OCI-M2 (cell line): ENCODE measurements at regions not wholly inside any gene's neighbourhood (a gene's known extent, or its start where the extent isn't known, plus 50 kb on each side); places are given as distances from the start of the nearest gene placed in this dataset.

ENCODE experiments used
- DNase-seq: peaks from one replicate; lab custom pipeline; 2025; ENCODE audit not compliant: unreplicated experiment; lab: John Stamatoyannopoulos, UW

DNA sequence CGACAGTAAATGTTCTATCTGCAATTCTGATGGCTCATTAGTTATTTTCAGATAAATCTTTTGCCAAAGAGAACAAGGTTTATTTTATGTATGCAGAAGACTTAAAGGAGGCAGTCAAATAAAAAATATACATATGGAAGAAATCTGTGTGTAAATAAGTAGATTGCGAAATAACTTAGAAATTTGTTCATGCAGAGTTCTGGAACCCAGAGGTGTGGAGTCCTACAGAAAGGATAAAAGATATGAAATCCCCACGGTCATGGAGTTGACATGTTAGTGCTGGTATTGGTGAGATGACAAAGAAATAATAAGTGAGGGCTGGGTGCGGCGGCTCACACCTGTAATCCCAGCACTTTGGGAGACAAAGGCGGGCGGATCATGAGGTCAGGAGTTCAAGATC, 111.2 kb upstream of the CFAP20DC start:
- no peak for DNase-seq

DNA sequence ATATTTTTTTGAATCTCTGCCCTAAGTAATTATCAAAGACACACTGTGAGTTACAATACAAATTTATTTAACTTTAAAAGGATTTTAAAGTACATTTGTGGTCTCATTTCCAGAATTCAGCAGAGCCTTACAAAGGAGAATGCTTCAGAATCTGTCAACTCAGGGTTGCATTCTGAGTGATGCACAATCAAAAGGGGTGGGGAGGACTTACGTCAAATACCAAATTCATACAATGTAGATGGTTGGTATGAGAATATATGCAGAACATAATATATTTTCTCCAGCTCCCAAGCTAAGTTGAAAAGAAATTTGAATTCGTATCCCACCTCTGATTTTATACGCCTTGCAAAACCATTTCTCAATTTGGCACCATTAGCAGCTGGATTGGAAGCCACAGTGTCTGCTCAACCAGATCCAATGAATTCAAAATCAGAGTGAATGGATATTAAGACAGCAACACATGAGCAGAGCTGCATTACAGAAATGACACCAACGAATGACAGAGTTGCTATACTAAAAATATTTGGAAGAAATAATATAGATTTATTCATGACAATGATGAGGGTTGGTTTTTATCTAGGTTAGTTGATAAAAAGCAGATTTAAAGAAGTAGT, 110.4 kb upstream of the CFAP20DC start:
- no peak for DNase-seq

DNA sequence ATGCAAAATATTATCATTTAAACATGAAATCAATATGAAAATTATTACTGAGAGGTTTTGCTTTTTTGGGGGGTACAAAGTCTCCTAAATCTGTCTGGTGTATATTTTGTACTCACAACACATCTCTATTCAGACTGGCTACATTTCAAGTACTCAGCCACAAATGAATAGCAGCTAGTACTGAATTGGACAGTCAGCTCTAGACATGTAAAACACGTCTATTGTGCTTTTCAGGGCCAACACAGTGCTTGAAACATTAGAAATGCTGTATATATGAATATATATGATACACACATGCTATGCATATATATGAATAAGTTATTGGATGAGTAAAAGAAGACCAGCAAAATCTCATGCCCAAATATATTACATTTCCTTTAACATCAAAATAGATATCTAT, 103.8 kb upstream of the CFAP20DC start:
- DNase-seq = no peak

GRCh38 chr3:59152943-59153342, 103.1 kb upstream of the CFAP20DC start:
- no peak for DNase-seq

DNA sequence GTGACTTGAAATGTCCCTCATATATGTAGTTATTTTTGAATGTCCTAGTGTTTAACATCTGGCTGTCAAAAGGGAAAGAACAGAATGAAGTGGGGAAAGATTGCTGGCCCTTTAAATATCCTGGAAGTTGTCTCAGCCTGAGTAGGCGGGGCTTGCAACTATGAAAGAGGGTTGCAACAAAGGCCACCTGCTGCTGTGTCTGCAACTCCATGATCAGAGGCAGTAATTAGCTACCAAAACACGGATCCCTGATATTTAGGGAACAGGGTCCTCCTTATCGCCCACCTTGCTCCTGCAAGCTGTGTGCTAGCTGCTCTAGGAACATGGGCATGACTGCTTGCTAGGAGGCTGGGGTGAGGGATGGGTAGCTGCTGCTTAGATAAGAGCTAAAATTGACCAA, 100.2 kb upstream of the CFAP20DC start:
- no peak for DNase-seq

DNA sequence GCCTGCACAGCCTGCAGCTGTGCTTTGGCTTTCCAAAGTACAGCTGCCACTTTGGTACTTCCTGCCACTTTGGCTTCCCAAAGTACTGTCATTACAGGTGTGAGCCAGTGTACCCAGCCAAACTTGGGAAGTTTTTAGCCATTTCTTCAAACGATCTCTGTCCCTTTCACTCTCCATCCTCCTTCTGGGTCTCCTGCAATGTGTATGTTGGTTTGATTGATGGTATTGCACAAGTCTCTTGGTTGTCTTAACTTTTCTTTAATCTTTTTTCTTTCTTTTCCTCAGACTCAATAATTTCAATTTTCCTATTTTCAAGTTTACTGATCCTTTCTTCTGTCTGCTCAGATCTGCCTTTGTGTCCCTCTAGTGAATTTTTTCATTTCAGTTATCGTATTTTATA, 99.3 kb upstream of the CFAP20DC start:
- DNase-seq = no peak

DNA sequence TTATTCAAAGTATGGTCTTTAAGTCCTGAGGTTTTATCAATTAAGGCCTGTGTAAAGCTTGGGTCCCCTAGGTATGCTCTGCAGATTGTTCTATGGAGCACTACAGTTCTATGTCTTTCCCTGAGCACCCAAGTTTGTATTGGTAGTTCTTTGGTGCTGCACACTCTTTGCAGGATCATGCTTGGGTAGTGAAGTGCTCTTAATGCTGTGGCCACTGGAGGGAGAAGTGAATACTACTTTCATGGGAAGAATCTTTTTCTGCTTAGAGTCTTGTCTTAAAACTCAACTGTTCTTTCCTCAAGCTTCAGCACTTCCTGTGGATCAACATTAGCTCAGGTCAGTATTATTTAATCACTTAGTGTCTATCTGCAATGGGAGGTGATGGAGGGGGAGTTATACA, 93.6 kb upstream of the CFAP20DC start:
- DNase-seq = no peak

DNA sequence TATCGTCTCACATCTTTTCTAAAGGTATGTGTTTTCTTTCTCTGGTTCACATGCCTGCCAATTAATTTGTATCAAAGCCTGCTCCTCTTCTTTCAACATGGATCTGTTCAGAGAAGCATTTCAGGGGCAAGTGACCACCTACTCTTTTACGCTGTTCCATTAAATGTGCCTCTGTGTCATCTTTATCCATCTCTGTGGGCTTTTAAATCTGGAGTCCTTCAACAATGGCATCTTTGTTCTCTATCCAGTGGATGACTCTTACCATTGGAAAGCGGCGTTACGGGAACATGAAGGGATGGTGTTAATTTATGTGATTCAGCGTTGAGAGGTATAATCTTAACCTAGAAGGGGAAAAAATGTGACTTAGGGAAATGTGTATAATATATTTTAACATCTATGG, 92.7 kb upstream of the CFAP20DC start:
- no peak for DNase-seq

DNA sequence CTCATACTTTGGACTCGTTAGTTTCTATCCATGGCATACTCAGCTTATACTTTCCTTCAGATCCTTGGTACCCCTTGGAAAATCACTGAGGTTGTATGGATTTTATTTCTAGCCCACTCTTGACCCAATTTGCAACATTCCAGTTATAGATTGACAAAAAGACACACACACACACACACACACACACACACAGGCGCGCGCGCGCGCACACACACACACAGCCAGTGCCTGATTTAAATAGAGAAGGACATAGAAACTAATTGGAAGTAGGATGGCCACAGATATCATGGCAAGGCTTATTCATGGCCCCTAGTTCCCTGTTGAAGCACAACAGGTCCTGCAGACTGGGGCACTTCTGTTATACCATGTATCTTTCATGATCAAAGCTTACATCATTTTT, 89.1 kb upstream of the CFAP20DC start:
- no peak for DNase-seq

- no peak for DNase-seq
Observed at GRCh38 chr3:59137415-59137814, 87.6 kb upstream of the CFAP20DC start.

DNA sequence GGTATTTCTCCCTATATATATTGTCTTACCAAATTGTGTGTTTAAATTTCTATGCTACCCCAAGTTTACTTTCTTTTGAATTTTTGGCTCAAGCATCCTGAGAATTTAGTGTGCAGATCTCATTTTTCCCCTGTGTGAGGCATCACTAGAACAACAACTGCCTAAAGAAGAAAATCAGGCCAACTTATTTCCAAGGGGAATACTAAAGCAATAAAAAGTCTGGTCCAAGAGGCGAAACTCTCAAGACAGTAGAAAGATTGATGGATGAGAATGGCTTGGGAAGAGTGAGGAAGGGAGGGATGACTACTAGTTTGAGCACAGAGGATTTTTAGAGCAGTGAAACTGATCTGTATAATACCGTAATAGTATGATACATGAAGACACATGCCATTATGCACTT, 86.3 kb upstream of the CFAP20DC start:
- no peak for DNase-seq

GRCh38 chr3:59135096-59135495, 85.3 kb upstream of the CFAP20DC start:
- no peak for DNase-seq

DNA sequence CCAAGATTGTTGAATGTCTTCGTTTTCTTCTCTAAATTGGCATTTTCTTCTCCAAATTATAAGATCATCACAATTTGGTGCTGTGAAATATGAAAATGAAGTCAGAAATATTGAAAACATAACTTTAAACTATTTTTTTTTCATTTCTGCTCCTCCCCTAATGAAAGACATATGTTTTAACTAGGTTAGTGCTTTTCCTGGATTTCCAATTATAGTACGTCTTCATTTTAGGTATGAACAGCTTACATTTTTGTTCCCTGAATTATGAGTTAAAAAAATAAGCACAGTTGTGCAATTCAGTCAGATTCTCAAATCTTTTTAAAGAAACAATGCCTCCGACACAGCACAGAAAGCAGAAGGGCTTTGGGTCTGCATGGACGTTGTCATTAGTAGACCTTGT, 83.5 kb upstream of the CFAP20DC start:
- no peak for DNase-seq

DNA sequence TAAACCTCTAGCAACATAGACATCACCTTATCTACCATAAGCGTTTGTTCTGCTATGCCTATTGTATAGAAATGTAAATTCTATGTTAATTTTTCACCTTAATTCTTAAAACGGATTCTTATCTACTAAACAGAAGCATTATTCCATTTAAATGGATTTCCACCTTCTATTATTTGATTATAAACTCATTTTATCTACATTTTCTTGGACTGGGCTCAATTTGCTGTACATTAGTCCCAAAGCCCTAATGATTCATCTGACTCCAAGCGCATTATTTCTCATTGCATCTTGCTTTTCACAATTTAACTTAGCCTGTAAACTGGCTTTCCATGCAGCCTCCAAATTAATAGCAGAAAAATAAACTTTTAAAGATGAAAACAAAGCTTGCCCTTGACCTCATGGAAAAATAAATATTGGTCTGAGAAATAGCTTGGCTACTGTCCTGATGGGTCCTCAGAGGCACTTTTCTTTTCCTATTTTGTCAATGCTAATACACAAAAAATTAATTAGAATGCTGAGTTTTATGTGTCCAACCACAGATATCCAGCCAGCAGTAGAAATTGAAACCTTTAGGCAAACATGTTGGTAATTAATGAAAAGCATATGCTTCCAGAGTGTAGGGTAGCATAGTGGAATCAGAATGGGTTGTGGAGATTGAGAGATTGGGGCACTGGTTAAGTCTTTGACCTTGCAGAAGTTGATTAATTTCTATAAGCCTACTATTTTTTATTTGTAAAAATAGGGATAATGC, 81.4 kb upstream of the CFAP20DC start:
- DNase-seq = no peak

- no peak for DNase-seq
Observed at GRCh38 chr3:59128685-59129084, 78.9 kb upstream of the CFAP20DC start.

DNA sequence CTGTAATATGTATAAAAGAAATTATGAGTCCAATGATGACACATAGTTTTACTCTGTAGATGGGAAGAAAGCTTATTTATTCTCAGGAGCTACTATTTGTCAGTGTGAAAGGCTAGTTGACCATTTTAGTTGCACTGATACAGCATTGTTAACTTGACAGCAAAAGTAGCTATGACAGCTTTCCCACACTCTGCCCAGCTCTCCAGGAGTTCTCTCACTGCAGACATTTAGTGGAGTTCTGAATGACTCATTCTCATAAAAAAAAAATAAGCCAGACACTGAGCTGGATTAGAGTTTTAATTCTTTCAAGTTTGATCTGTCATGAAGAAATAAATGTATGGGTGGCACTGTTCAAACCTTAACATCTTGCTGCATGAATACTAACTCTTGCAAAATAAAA, 77.2 kb upstream of the CFAP20DC start:
- no peak for DNase-seq

DNA sequence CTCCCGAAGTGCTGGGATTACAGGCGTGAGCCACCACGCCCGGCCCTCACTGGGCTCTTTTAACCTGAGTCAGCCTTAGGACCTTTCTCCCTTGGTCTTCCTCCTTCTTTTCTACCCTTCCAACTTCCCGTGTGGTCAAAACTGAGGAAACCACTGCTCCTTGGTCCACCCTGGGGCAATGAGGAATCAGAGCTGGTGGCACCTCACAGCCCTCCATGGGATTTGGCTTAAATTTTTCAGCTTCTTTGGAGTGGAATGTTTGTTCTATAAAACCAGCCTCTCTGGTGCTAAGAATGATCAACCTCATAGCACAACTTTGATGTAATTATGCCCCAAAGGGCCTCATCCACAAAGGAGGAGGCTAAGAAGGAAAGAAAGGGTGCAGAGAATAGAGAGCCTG, 76.6 kb upstream of the CFAP20DC start:
- no peak for DNase-seq

DNA sequence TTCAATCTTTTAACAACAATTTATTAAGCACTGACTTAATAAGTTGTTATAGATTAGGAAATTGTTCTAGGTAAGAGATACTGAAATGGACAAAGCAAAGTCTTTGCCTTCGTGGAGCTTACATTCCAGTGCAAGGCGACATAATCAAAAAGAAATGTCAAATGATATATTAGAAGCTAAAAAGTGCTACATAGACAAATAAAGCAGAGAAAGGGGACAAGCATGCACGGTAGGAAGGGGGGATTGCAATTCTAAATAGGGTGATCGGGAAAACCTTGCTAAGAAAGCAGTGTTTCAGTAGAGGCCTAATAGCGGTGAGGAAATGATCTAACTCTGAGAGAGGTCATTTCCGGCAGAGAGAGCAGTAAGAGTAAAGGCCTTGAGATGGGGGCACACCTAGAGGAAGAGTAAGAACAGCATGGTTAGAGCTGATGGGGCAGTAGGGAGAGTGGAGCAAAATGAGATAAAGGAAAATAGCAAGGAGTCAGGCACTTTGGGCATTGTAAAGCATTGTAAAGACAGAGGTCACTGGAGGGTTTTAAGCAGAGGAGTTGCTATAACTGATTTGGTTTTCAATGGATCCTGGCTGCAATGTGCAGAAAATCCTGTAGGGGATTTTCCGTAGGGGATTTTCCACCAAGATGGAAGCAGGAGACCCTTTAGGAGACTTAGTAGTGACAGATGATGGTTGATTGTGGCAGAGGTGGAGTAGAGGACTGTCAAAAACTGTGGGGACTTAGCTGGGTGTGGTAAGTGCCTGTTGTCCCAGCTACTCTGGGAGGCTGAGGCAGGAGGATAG, 71.7 kb upstream of the CFAP20DC start:
- DNase-seq = no peak

DNA sequence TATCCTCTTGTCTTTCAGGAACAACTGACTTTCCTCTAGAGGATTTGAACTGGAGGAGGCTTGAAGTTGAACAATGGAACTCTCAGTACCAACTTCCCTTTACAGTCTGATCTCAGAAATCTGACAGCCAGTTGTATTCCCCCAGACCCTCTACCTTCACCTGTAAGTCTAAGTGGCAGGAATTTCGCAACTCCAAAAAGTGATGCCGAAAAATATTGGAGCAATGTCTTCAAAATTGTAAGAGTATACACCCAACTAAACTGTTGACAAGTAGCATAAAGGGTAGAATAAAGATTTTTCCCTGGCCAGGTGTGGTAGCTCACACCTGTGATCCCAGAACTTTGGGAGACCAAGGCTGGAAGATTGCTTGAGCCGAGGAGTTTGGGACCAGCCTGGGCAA, 69.1 kb upstream of the CFAP20DC start:
- DNase-seq = no peak

DNA sequence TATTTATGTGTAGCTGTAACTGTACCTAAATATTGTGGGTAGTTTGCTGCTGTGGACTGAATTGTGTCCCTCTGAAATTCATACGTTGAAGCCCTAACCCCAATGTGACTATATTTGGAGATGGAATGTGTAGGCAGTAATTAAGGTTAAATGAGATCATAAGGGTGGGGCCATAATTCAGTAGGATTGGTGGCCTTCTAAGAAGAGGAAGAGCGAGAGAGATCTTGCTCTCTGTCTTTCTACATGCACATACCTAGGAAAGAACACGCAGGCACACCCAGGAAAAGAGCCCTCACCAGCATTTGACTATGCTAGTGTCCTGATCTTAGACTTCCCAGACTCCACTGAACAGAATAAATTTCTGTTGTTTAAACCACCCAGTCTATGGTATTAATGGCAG, 67.6 kb upstream of the CFAP20DC start:
- DNase-seq = no peak

GRCh38 chr3:59116233-59116537, 66.4 kb upstream of the CFAP20DC start:
- DNase-seq = no peak
